Fibroblast of lung (primary cell): ENCODE measurements at regions not wholly inside any gene's neighbourhood (a gene's known extent, or its start where the extent isn't known, plus 50 kb on each side); places are given as distances from the start of the nearest gene placed in this dataset.

Experiments
- EZH2 ChIP-seq: IDR thresholded peaks from 2 replicates; pipeline ENCODE4 v1.5.1; 2012; ENCODE audit warnings: low read length, control low read depth, mild to moderate bottlenecking; ENCODE audit errors: missing control alignments
- TF ChIP-seq, protein P1 (sequence below), 2 donors: IDR thresholded peaks in 1 of 2; conservative IDR thresholded peaks in 1 of 2; 1 replicate in 1 of 2; 2 replicates in 1 of 2; pipeline ENCODE4 v1.5.1; 2011 to 2012; ENCODE audit warnings: low read length in 2 of 2, control low read depth in 1 of 2, inconsistent platforms in 1 of 2, low read depth in 1 of 2, mild to moderate bottlenecking in 1 of 2

DNA sequence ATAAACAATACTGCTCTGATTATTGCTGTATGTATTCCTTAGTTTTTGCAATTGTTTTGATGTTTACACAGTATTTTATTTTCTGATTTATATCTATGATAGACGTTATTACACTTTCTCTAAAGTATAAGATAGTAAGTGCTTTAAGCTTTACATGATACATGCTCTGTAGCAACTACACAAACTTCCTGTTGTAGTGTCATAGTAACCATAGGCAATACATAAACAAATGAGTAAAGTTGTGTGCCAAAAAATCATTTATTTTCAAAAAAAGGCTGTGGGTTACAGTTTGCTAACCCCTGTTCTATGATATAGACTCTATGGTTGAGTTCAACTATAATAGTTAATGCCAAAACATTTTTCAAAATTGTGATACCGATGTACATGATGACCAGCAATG lies 1156.4 kb downstream of the AMY1C start:
- no peak for TF ChIP-seq EZH2
- TF ChIP-seq, protein P1, sequence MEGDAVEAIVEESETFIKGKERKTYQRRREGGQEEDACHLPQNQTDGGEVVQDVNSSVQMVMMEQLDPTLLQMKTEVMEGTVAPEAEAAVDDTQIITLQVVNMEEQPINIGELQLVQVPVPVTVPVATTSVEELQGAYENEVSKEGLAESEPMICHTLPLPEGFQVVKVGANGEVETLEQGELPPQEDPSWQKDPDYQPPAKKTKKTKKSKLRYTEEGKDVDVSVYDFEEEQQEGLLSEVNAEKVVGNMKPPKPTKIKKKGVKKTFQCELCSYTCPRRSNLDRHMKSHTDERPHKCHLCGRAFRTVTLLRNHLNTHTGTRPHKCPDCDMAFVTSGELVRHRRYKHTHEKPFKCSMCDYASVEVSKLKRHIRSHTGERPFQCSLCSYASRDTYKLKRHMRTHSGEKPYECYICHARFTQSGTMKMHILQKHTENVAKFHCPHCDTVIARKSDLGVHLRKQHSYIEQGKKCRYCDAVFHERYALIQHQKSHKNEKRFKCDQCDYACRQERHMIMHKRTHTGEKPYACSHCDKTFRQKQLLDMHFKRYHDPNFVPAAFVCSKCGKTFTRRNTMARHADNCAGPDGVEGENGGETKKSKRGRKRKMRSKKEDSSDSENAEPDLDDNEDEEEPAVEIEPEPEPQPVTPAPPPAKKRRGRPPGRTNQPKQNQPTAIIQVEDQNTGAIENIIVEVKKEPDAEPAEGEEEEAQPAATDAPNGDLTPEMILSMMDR (conservative IDR thresholded peaks at IDR 0.05 in 1 of 2, IDR thresholded peaks at IDR 0.05 in 1 of 2; ENCODE audit: low read depth in 1 of 2, low read length in 2 of 2), result no peak
